ENCODE measurements at regions not wholly inside any gene's neighbourhood (a gene's known extent, or its start where the extent isn't known, plus 50 kb on each side); places are given as distances from the start of the nearest gene placed in this dataset.
A peak's percentile ranks its signal among the peaks of the same experiment; 100 is the strongest.
"Not testable (repeated sequence)": the region's sequence is repeated elsewhere in the genome, so short reads cannot be mapped to it uniquely, and the experiment has no call there.

DNA sequence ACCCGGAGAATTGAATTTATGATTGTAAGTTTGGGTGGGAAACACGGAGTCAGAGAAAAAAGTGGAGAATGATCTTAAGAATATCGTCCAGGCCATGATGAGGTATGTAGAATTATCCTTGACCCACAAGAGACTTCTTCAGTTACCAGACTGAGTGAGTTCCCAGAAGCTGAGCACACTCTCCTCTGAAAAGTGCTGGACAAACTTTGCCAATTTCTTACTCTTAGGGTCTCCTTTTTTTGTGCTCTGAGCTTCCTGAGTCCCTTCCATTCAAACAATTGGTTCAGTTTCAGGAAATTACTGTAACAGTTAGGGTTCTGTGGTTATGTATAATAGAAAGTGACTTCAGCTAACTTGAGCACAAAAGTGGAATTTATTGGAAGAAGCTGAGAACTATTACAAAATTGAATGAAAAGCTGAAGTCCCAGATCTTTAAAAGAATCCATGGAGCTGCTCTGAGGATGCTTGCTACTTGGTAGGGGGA is 50.6 kb upstream of the EHBP1 start:
- DNase-seq (ENCODE audit: low read depth): no peak

DNA sequence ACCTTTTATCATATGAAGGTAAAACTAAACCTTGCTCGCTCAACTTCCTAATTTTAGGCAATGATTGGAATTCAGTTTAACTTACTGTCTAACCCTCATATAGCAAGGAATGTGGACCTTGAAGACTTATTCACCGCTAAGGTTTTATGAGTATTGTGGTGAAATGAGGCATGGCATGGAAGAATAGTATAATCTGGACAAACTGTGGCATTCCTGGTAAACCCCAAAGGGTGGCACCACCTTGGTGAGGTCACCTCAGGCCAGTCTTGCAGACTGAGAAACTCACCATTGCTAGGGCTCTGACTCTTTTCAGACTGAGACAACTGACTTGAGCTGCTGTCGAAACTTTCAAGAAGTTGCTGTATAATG is 51.1 kb upstream of the EHBP1 start:
- no peak for DNase-seq (ENCODE audit: low read depth)

DNA sequence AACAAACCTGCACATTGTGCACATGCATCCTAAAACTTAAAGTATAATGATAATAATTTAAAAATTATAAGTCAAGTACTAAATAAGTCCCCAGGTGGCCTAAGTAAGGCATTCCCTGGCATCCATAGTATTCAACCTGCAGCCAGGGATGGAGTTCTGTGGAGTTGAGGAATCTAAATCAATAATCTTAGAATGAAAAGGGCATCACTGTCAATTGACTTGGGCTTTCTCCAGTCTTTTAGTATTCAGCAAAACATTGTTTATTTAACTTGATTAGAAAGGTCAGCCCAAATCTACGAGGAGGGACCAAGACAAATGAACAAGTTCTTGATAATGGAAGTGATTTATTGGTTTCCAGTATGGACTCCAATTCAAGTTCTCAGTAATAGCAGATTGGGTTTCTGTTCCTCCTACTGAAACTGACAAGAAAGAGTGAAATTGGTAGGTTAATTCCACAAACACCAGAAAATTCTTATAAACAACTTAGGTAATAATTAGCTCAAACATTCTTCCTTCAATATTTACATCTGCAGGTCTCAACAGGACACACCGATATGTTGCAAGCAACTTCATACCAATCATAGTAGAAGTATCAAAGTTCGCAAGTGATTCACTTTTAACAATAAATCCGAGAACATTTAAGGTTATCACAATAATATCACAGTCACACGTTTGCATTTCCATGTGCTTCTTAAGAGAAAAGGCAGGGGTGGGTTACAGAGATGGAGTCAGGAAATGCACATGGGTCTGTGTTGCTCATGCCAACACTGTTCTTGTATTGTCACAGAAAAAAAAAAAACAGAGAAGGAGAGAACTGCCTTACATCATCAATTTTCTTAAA is 51.7 kb upstream of the EHBP1 start:
- no peak for DNase-seq (ENCODE audit: low read depth)

DNA sequence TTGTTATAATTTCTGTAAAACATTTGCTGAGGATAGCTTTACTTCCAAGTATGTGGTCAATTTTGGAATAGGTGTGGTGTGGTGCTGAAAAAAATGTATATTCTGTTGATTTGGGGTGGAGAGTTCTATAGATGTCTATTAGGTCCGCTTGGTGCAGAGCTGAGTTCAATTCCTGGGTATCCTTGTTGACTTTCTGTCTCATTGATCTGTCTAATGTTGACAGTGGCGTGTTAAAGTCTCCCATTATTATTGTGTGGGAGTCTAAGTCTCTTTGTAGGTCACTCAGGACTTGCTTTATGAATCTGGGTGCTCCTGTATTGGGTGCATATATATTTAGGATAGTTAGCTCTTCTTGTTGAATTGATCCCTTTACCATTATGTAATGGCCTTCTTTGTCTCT is 56.4 kb upstream of the EHBP1 start:
- not testable (repeated sequence) for DNase-seq (ENCODE audit: low read depth)

DNA sequence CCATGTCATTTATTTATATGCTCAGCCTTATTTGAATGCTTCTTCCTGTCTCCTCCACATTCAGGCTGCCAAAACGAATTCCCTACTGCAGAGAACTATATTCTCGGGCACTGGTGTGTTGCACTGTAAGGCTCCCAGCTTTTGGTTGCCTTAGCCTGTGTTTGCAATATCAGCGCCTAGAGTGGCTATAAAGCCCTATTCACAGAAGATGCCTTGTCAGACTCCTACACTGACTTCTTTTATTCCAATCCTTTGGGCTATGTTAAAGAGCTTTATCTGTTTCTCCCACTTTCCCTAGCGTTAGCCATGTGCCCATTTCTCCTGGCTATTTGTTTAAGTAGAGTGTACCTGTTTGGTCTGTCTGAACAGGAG is 62.4 kb upstream of the EHBP1 start:
- no peak for DNase-seq (ENCODE audit: low read depth)

DNA sequence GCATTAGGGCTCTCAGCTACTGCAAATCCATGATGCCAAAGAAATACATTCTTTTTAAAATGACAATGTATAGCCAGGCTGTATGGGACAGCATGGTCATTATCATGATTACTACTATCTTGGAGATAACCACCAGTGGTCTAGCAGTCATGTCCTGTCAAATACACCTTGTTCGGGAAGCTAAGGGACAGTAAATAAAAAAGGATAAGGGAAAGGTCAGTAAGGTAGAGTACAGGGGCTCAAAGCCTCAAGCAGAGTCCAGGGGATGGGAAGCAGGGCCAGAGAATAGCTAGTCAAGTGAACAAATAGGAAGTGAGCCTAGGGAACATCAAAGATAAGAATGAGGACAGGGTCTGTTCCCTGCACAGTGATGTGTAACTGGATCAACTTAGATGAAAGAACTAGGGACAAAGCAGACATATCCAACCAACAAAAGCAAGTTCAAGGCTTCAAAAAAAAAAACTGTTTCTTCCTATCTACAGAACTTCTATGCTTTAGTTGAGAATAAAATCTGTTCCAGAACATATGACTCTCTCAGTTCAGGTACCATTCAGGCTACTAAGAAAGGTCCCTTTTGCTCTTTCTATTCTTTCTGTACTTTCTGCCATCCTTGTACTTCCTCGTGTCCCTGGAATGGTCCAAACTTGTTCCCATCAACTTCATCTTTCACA is 62.9 kb upstream of the EHBP1 start:
- no peak for DNase-seq (ENCODE audit: low read depth)

DNA sequence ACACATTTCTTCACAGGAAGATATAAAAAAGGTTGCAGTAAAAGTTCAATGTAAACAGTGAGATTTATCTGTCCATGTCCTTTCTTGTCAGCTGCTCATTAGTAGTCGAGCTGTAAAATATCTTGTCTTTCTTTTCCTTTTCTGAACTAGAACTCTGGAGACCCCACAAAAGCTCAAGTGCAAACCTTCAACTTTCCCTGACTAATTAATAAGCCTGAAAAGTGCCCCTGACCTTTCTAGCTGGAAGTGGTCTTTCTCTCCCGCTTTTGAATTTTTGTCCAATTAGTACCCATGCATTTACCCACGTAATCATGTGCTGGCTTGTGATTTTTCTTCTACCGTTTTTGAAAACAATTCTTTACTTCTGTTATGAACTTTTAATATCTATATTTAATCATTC is 63.6 kb upstream of the EHBP1 start:
- DNase-seq (ENCODE audit: low read depth): no peak

DNA sequence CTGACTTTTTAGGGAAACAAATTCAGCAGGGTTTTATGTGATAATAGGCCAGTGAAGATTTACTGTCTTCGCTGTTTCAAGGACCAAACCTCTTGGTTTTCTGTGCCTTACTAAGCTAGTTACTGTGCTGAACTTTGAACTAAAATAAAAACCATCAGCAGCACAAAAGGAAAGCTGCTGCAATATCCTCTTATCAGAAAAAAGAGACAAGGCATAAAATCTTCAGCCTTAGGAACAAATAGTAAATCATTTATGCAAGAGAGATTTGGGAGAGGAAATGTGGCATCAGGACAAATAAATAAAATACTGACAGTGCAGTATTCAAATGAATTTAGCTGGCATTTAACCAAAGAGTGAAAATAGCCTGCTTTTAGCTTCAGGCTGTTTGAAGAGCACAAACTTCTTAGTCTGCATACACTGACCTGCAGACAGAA is 64.1 kb upstream of the EHBP1 start:
- no peak for DNase-seq (ENCODE audit: low read depth)

DNA sequence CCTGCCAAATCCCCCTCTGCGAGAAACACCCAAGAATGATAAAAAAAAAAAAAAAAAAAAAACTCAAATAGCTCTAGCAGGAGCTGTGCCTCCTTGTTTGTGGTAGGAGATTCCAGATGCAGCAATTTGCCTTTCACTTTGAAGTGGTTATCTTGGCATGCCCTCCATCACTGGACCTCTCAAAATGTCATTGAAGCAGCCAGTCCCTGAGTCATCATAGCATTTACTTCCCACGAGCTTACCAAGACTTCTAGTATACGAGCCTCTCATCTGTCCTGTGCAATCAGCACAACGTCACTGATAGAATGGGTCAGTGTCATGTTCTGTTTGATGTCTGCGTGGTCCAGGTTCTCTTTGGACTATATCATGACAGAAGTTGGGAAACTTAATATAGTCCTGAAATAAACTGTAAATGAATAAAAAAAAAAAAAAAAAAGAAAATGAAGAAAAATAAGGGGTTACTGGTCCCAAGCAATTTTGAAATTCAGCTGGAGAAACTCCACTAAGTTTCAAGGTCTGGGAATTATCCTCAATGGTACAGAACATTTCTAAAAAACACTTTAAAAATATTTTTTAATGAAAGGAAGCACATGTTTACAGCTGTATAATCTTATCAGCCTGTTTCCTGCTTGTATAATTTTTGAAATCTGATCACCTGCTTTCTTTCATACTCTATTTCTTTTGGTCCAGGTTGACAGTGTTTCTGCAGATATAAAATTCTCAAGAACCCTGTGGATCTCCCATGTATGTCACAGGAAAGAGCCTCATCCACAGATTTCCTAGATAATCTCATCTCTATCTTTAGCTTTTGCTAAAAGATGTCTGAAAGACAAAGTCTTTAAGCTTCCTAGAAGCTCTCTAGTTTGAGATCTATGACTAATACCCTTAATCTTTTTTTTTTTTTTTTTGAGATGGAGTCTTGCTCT is 74.1 kb upstream of the EHBP1 start:
- no peak for DNase-seq (ENCODE audit: low read depth)

DNA sequence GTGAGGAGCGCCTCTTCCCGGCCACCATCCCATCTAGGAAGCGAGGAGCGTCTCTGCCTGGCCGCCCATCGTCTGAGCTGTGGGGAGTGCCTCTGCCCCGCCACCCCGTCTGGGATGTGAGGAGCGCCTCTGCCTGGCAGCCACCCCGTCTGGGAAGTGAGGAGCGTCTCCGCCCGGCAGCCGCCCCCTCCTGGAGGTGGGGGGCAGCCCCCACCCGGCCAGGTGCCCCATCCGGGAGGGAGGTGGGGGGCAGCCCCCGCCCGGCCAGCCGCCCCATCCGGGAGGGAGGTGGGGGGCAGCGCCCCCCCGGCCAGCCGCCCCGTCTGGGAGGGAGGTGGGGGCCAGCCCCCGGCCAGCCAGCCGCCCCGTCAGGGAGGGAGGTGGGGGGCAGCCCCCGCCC is 75.3 kb upstream of the EHBP1 start:
- not testable (repeated sequence) for DNase-seq (ENCODE audit: low read depth)

DNA sequence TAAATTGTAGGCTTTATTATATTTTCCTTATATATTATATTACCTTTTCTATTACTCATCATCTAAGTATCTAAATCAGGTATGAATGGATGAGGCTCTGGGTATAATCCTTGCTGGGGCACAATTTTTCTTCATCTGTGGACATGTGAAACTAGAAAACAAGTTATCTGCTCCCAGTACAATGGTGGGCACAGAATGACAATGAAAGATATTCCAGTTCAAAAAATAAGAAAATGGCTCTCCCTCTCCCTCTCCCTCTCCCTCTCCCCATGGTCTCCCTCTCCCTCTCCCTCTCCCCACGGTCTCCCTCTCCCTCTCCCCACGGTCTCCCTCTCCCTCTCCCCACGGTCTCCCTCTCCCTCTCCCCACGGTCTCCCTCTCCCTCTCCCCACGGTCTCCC is 76.2 kb upstream of the EHBP1 start:
- not testable (repeated sequence) for DNase-seq (ENCODE audit: low read depth)

DNA sequence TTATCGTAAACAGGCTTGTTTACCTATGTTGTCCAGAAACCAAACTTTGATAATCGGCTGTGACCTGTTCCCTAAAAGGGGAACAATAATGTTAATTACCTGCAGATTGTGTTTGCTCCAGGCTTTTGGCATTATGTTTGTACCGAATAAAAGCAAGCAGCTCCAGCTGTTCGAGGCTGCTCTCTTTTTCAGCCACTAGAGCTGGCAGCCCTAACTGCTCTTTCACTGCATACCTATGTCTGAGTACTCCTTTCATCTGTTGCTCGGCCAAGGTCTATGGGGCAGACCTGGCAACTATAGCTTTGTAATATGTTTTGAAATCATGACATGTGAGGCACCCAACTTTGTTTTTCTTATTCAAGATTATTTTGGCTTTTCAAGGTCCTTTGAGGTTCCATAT is 77.8 kb upstream of the EHBP1 start:
- DNase-seq (ENCODE audit: low read depth): no peak

DNA sequence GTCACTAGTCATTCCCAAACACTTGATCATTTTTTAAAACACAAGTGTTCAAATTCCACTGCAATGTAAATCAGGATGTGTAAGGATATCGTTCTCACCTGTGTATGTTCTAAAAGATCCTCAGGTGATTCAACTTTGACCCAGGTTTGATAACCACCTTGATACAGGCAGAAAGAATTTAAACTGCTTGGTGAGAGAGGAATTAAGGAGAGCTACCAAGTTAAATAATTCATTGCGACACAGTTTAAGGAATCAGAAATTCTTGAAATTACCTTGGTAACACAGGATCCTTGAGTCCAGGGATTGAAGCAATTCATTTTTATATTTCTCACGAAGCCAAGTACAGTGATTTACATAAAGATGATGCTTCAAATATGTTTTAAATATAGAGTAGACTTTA is 80.7 kb upstream of the EHBP1 start:
- no peak for DNase-seq (ENCODE audit: low read depth)

DNA sequence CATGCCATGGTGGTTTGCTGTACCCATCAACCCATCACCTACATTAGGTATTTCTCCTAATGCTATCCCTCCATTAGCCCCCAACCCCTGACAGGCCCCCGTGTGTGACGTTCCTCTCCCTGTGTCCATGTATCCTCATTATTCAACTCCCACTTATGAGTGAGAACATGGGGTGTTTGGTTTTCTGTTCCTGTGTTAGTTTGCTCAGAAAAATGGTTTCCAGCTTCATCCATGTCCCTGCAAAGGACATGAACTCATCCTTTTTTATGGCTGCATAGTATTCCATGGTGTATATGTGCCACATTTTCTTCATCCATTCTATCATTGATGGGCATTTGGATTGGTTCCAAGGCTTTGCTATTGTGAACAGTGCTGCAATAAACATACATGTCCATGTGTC is 89.0 kb upstream of the EHBP1 start:
- not testable (repeated sequence) for DNase-seq (ENCODE audit: low read depth)

DNA sequence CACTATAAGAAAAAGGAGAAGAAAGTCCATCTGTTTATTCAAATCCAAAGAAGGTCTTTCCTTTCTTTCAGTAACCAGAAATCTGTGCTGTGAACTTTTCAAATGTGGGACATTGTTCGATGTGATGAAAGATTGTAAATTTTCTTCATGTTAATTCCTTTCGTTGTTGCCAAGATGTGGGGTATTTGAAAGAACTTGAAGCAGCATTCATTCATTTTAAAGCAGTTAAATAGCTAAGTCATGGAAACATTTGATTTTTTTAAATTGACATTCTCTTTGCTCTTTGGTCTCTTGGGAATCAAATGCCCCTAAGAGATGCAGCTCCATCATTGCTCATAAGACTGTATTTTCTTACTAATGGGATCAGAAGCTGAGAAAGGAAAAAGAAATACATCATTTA is 93.7 kb upstream of the EHBP1 start:
- no peak for DNase-seq (ENCODE audit: low read depth)

DNA sequence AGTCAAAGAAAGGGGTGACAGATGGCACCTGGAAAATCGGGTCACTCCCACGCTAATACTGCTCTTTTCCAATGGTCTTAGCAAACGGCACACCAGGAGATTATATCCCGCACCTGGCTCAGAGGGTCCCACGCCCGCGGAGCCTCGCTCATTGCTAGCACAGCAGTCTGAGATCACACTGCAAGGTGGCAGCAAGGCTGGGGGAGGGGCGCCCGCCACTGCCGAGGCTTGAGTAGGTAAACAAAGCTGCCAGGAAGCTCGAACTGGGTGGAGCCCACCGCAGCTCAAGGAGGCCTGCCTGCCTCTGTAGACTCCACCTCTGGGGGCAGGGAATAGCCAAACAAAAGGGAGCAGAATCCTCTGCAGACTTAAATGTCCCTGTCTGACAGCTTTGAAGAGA is 99.5 kb upstream of the TMEM17 start:
- DNase-seq (ENCODE audit: low read depth): not testable (repeated sequence)

DNA sequence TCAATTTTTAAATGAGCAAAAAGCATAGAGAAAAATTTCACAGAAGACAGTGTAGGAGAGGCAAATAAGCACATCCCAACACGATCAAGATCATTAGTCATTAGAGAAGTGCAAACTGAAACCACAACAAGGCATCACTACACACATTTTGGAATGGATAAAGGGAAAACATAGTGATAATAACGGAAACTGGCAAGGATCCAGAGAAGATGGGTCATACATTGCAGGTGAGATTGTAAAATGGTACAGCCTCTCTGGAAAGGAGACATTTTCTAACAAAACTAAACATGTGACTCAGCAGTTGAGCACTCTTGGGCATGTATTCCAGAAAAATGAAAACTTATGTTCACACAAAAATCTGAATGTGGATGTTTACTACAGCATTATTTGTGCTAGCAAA is 98.3 kb upstream of the TMEM17 start:
- DNase-seq (ENCODE audit: low read depth): no peak

DNA sequence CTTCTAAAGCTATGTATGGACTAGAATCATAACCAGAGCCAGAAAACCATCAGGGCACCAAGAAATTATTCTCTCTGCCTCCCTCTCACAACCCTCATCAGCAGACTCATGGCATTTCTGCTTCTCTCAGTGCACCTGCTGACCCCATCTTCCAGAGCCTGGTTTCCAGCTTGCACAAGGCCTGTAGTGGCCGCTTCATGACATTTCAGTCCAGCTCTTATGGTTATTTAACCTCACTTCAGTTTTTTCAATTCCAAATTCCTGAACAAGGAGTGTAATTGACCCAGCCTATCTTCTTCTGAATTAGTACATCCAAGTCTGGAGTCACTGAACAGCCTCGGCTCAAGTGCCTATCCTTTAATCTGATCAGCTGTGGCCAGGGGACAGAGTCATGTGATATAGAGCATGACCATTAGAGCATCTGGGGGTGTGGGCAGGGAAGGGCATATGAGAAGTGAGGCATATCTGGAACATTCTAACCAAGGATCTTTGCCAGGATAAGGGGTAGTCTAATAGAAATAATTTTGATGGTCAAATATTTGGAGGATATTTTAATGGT is 97.2 kb upstream of the TMEM17 start:
- no peak for DNase-seq (ENCODE audit: low read depth)

DNA sequence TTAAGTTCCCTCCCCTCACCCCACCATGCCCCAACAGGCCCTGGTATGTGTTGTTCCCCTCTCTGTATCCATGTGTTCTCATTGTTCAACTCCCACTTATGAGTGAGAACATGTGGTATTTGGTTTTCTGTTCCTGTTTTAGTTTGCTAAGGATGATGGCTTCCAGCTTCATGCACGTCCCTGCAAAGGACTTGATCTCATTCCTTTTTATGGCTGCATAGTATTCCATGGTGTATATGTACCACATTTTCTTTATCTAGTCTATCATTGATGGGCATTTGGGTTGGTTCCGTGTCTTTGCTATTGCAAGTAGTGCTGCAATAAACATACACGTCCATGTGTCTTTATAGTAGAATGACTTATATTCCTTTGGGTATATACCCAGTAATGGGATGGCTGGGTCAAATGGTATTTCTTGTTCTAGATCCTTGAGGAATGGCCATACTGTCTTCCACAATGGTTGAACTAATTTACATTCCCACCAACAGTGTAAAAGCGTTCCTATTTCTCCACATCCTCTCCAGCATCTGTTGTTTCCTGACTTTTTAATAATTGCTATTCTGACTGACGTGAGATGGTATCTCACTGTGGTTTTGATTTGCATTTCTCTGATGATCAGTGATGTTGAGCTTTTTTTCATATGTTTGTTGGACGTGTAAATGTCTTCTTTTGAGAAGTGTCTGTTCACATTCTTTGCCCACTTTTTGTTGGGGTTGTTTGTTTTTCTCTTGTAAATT is 93.8 kb upstream of the TMEM17 start:
- not testable (repeated sequence) for DNase-seq (ENCODE audit: low read depth)

DNA sequence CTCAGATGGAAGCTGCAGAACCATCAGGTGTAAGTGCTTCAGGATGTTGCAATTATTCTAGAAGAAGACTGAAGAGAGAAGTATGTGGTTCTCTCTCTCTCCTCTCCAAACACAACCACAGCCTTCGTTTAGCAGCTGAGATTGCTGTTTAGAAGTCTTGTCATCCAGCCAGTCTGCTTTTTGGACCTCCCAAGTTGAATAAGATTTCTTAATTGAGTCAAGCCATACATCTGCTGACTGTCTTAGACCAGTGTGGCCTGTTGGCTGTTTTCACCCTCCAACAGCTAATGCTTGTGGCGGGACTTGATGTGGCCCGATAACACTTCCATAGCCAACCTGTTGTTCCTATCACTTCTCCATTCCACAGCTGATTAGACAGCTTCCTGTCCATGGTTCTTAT is 91.3 kb upstream of the TMEM17 start:
- DNase-seq (ENCODE audit: low read depth): peak; percentile 64
